HCT116 (cell line): ENCODE measurements at regions not wholly inside any gene's neighbourhood (a gene's known extent, or its start where the extent isn't known, plus 50 kb on each side); places are given as distances from the start of the nearest gene placed in this dataset.

ENCODE experiments used
- POLR2A ChIP-seq: IDR thresholded peaks from 2 replicates; pipeline ENCODE4 v1.7.0; 2011; ENCODE audit warnings: borderline replicate concordance; ENCODE audit not compliant: insufficient read depth, insufficient read length; ENCODE audit errors: extremely low read depth
- SRF ChIP-seq: IDR thresholded peaks from 2 replicates; pipeline ENCODE4 v1.6.1; 2012; ENCODE audit warnings: low read depth
- ZFX ChIP-seq: fragments of 450-650 bp; IDR thresholded peaks from 2 replicates; pipeline ENCODE4 v1.6.1; 2017
- ZNF274 ChIP-seq: fragments of 200-500 bp; sonication (Bioruptor generic); IDR thresholded peaks from 2 replicates; pipeline ENCODE4 v1.6.1; 2014; ENCODE audit warnings: mild to moderate bottlenecking, low read depth, low read length, inconsistent platforms
- TF ChIP-seq, protein P1 (sequence below), 3 experiments: fragments of 200-600 bp in 1 of 3; sonication (generic) in 1 of 3; IDR thresholded peaks in 2 of 3; conservative IDR thresholded peaks in 1 of 3; 2 replicates each; pipeline ENCODE4 v1.5.1; 2012 to 2017; ENCODE audit warnings: low read depth in 2 of 3, low read length in 2 of 3, antibody characterized with exemption in 1 of 3, borderline replicate concordance in 1 of 3, control low read depth in 1 of 3, mild to moderate bottlenecking in 1 of 3, mixed read lengths in 1 of 3, mixed run types in 1 of 3, moderate library complexity in 1 of 3; ENCODE audit not compliant: insufficient read depth in 1 of 3
- TF ChIP-seq, protein P2 (sequence below): IDR thresholded peaks from 2 replicates; pipeline ENCODE4 v1.6.1; 2012

DNA sequence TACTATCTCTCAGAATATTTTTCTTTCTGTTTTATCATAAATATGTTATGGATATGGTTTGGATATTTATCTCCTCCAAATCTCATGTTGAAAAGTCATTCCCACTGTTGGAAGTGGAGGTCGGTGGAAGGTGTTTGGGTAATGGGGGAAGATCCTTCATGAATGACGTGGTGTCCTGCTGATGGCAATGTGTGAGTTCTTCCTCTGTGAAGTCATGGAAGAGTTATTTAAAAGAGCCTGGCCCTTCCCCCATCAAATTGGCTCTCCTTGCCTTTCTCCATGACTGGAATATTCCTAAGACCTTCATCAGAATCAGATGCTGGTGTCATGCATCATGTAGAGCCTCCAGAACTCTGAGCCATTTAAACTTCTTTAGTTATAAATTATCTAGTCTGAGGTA, 1291.6 kb downstream of the FSCB start:
- TF ChIP-seq SRF = no peak
- TF ChIP-seq, protein P1, sequence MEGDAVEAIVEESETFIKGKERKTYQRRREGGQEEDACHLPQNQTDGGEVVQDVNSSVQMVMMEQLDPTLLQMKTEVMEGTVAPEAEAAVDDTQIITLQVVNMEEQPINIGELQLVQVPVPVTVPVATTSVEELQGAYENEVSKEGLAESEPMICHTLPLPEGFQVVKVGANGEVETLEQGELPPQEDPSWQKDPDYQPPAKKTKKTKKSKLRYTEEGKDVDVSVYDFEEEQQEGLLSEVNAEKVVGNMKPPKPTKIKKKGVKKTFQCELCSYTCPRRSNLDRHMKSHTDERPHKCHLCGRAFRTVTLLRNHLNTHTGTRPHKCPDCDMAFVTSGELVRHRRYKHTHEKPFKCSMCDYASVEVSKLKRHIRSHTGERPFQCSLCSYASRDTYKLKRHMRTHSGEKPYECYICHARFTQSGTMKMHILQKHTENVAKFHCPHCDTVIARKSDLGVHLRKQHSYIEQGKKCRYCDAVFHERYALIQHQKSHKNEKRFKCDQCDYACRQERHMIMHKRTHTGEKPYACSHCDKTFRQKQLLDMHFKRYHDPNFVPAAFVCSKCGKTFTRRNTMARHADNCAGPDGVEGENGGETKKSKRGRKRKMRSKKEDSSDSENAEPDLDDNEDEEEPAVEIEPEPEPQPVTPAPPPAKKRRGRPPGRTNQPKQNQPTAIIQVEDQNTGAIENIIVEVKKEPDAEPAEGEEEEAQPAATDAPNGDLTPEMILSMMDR (IDR thresholded peaks at IDR 0.05 in 2 of 3, conservative IDR thresholded peaks at IDR 0.05 in 1 of 3; ENCODE audit: borderline replicate concordance in 1 of 3, insufficient read depth in 1 of 3, low read depth in 2 of 3, low read length in 2 of 3) = no peak
- TF ChIP-seq ZNF274 = no peak
- TF ChIP-seq POLR2A = no peak
- TF ChIP-seq, protein P2, sequence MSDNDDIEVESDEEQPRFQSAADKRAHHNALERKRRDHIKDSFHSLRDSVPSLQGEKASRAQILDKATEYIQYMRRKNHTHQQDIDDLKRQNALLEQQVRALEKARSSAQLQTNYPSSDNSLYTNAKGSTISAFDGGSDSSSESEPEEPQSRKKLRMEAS = no peak
- TF ChIP-seq ZFX = no peak
